Naive thymus-derived CD4-positive, alpha-beta T cell (primary cell): ENCODE measurements at regions not wholly inside any gene's neighbourhood (a gene's known extent, or its start where the extent isn't known, plus 50 kb on each side); places are given as distances from the start of the nearest gene placed in this dataset.

Experiments
- ATAC-seq: fragments of 150-1000 bp; cut with Tn5 transposase; 2 replicates; pipeline ENCODE4 v1.10.0; 2021; ENCODE audit warnings: mild to moderate bottlenecking, moderate library complexity
- CTCF ChIA-PET: fragments of 350-600 bp; sonication (Branson Sonifier 250); formaldehyde crosslinking; loops from one replicate; lab custom pipeline; 2021; ENCODE audit warnings: antibody characterized with exemption; lab: Charles Lee
- POLR2A ChIA-PET: fragments of 350-600 bp; sonication (Branson Sonifier 250); formaldehyde crosslinking; loops from one replicate; lab custom pipeline; 2021; ENCODE audit warnings: antibody characterized with exemption, inconsistent platforms; lab: Charles Lee
- DNase-seq, 9 donors: peaks; one replicate each; pipeline versions ENCODE4 v3.0.0 to v3.0.0-alpha.2; 2020 to 2022; ENCODE audit warnings: mixed read lengths in 1 of 9
- H3K27ac ChIP-seq: one replicate; pipeline ENCODE4 v1.7.0; 2013; ENCODE audit warnings: mild to moderate bottlenecking, low read depth, low read length, moderate library complexity
- H3K27me3 ChIP-seq, 2 donors: one replicate each; pipeline ENCODE4 v1.7.0; 2013; ENCODE audit warnings: low read length in 2 of 2, mild to moderate bottlenecking in 2 of 2, moderate library complexity in 2 of 2; ENCODE audit not compliant: control insufficient read depth in 2 of 2, insufficient read depth in 2 of 2
- H3K36me3 ChIP-seq, 3 experiments: 1 replicate in 2 of 3; 2 replicates in 1 of 3; pipeline ENCODE4 v1.7.0; 2013; ENCODE audit warnings: low read length in 3 of 3, mild to moderate bottlenecking in 3 of 3, moderate library complexity in 1 of 3; ENCODE audit not compliant: insufficient read depth in 3 of 3, control insufficient read depth in 2 of 3
- H3K4me1 ChIP-seq, 2 donors: one replicate each; pipeline ENCODE4 v1.7.0; 2013; ENCODE audit warnings: low read length in 2 of 2, mild to moderate bottlenecking in 2 of 2, moderate library complexity in 1 of 2; ENCODE audit not compliant: control insufficient read depth in 2 of 2, insufficient read depth in 2 of 2
- H3K4me3 ChIP-seq: 2 replicates; pipeline ENCODE4 v1.7.0; 2013; ENCODE audit warnings: mild to moderate bottlenecking, low read length
- H3K9me3 ChIP-seq, 3 experiments: 1 replicate in 2 of 3; 2 replicates in 1 of 3; pipeline ENCODE4 v1.7.0; 2013; ENCODE audit warnings: low read length in 3 of 3; ENCODE audit not compliant: control insufficient read depth in 2 of 3
- H3K27ac Mint-ChIP-seq, 9 donors: one replicate each; pipeline ENCODE4 v1.8.0; 2020 to 2022; ENCODE audit warnings: mixed read lengths in 9 of 9, mild to moderate bottlenecking in 8 of 9, moderate library complexity in 5 of 9, inconsistent platforms in 2 of 9
- H3K27me3 Mint-ChIP-seq, 5 donors: one replicate each; pipeline ENCODE4 v1.8.0; 2021 to 2022; ENCODE audit warnings: mixed read lengths in 5 of 5, mild to moderate bottlenecking in 1 of 5
- H3K36me3 Mint-ChIP-seq, 5 donors: one replicate each; pipeline ENCODE4 v1.8.0; 2020 to 2022; ENCODE audit warnings: mixed read lengths in 5 of 5, mild to moderate bottlenecking in 3 of 5, inconsistent platforms in 1 of 5
- H3K4me1 Mint-ChIP-seq, 7 donors: one replicate each; pipeline ENCODE4 v1.8.0; 2020 to 2022; ENCODE audit warnings: mixed read lengths in 7 of 7, mild to moderate bottlenecking in 3 of 7, inconsistent platforms in 1 of 7
- H3K4me3 Mint-ChIP-seq, 10 donors: one replicate each; pipeline ENCODE4 v1.8.0; 2020 to 2022; ENCODE audit warnings: mild to moderate bottlenecking in 10 of 10, mixed read lengths in 10 of 10, moderate library complexity in 6 of 10, inconsistent platforms in 2 of 10
- H3K9me3 Mint-ChIP-seq, 11 donors: one replicate each; pipeline ENCODE4 v1.8.0; 2020 to 2022; ENCODE audit warnings: mixed read lengths in 11 of 11, mild to moderate bottlenecking in 4 of 11, inconsistent platforms in 1 of 11, moderate library complexity in 1 of 11
- intact Hi-C, 2 donors: fragments of 100-400 bp; cut with micrococcal nuclease; formaldehyde crosslinking; loops; one replicate each; pipeline ENCODE4 v1.15.1; 2023

DNA sequence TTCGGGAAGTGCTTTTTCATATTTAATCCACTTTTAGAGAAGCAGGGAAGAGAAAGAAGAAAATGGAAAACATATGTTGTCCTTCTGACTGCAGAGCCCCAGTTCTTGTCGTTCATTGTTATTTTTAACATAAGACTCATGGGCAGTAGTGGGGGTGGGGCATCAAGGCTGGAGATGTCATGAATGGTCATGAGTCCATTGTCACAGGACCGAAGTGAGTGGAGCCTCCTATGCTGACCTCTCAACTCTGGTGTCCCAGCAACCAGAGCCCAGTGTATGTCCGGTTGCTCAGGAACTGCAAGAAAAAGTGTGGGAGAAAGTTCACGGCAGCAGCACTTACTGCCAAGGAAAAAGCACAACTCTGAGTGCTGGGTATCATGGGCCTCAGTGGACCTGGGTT, 108.6 kb downstream of the BANF2 start:
- H3K4me1 Mint-ChIP-seq: peaks cover 0 to 4% (median 0%) of the 10 kb centered on the region in 7 donors
- no peaks in the 10 kb centered on the region for H3K4me1 ChIP-seq
- no peak overlapping the region for H3K4me3 ChIP-seq
- ATAC-seq (no peak), DNase-seq (no peak)
- ChIA-PET POLR2A (interaction anchor here (0.6 kb wide), 1 partner anchor 17 kb away, joined by 3 read pairs; no protein-coding TSS in a partner anchor), CTCF (no interaction called here)
- H3K36me3 Mint-ChIP-seq: no peaks in the 10 kb centered on the region
- no peak overlapping the region for H3K27ac ChIP-seq
- no peak overlapping the region for H3K27ac Mint-ChIP-seq
- no peaks in the 10 kb centered on the region for H3K9me3 ChIP-seq
- no peaks in the 10 kb centered on the region for H3K36me3 ChIP-seq
- peaks cover 0 to 11% (median 4%) of the 10 kb centered on the region in 5 donors for H3K27me3 Mint-ChIP-seq
- H3K4me3 Mint-ChIP-seq: no peak overlapping the region
- H3K27me3 ChIP-seq: no peaks in the 10 kb centered on the region
- intact Hi-C loops: no loop called here
- peaks cover 0 to 2% (median 0%) of the 10 kb centered on the region in 11 donors for H3K9me3 Mint-ChIP-seq

DNA sequence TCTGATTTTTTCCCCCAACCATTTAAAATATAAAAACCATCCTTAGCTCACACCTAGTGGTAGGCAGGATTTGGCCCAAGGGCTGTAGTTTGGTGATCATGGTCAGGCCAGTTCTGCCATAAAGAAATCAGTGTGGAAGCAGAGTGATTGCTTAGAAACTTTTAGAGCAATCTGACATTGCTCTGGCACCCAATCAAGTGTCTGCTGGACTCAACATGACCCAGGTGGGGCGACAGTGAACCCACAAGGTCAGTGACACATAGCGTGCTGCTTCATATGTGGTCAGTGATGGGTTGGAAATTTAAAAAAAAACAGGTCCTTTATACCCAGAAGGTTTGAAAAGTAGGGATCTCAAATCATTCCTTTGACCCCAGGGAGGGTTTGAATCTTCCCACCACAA, 107.9 kb downstream of the BANF2 start:
- ChIA-PET POLR2A (no interaction called here), CTCF (no interaction called here)
- no peak for DNase-seq
- Mint-ChIP-seq H3K4me1 (peaks cover 0 to 4% (median 0%) of the 10 kb centered on the region in 7 donors), H3K27ac (no peak overlapping the region), H3K9me3 (peaks cover 0 to 2% (median 0%) of the 10 kb centered on the region in 11 donors), H3K27me3 (peaks cover 0 to 11% (median 6%) of the 10 kb centered on the region in 5 donors), H3K36me3 (no peaks in the 10 kb centered on the region), H3K4me3 (no peak overlapping the region)
- intact Hi-C loops: no loop called here
- ATAC-seq: no peak
- Histone ChIP-seq H3K4me1 (no peaks in the 10 kb centered on the region), H3K27me3 (no peaks in the 10 kb centered on the region), H3K36me3 (no peaks in the 10 kb centered on the region), H3K4me3 (no peak overlapping the region), H3K9me3 (no peaks in the 10 kb centered on the region), H3K27ac (no peak overlapping the region)

DNA sequence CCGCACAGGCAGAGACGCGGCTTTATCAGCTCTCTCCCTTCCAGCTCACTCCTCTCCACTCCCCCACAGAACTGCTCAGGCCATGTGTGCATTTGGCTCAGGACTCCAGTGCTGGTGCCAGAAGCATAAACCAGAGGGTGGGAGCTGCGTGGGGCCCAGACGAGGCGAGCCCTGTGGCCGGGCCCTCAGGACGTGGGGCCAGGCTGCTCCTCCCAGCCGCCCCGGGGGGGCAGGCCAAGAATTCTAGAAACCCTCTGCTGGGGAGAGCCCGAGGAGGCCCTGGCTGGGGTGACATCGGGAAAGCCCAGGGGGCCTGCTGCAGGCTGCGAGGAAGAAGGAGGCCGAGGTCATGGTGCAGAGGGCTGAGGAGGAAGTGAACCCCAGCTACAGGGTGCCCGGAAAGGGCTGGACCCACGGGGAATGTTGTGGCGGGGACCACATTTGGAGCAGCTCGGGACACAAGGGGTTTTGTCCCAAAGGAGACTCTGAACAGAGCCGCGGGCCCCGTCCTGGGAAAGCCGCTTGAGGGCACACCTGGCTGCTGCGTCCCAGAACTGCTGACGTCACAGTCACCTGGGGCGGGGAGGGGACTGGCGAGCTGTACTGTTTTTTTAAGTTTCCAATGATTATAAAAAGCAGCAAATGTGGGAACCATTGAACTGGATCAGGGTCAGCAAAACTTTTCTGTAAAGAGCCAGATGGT, 107.1 kb downstream of the BANF2 start:
- DNase-seq (no peak), ATAC-seq (no peak)
- no peak overlapping the region for H3K4me3 Mint-ChIP-seq
- Histone ChIP-seq H3K4me3 (no peak overlapping the region), H3K27ac (no peak overlapping the region), H3K4me1 (no peaks in the 10 kb centered on the region), H3K36me3 (no peaks in the 10 kb centered on the region), H3K9me3 (no peaks in the 10 kb centered on the region), H3K27me3 (no peaks in the 10 kb centered on the region)
- H3K27me3 Mint-ChIP-seq: peaks cover 0 to 11% (median 6%) of the 10 kb centered on the region in 5 donors
- ChIA-PET CTCF (no interaction called here), POLR2A (no interaction called here)
- intact Hi-C loops: no loop called here
- peaks cover 0 to 4% (median 0%) of the 10 kb centered on the region in 7 donors for H3K4me1 Mint-ChIP-seq
- no peaks in the 10 kb centered on the region for H3K36me3 Mint-ChIP-seq
- H3K27ac Mint-ChIP-seq: no peak overlapping the region
- H3K9me3 Mint-ChIP-seq: peaks cover 0 to 2% (median 0%) of the 10 kb centered on the region in 11 donors

DNA sequence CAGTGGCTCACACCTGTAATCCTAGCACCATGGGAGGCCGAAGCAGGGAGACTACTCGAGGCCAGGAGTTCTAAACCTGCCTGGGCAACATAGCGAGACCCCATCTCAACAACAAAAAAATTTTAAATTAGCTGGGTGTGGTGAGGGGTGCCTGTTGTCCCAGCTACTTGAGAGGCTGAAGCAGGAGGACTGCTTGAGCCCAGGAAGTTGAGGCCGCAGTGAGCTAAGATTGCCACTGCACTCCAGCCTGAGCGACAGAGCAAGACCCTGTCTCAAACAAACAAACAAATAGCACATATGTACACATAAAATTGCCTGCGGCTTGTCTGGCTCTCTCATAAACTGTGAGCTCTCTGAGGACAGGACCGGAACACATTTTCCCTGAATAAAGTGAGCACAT, 106.3 kb downstream of the BANF2 start:
- H3K36me3 Mint-ChIP-seq: no peaks in the 10 kb centered on the region
- H3K9me3 ChIP-seq: no peaks in the 10 kb centered on the region
- H3K27ac ChIP-seq: no peak overlapping the region
- ChIA-PET POLR2A (no interaction called here), CTCF (no interaction called here)
- H3K4me3 Mint-ChIP-seq: no peak overlapping the region
- ATAC-seq (no peak), DNase-seq (no peak)
- no peak overlapping the region for H3K4me3 ChIP-seq
- no peaks in the 10 kb centered on the region for H3K4me1 ChIP-seq
- peaks cover 0 to 11% (median 6%) of the 10 kb centered on the region in 5 donors for H3K27me3 Mint-ChIP-seq
- H3K36me3 ChIP-seq: no peaks in the 10 kb centered on the region
- intact Hi-C loops: no loop called here
- H3K4me1 Mint-ChIP-seq: peaks cover 0 to 4% (median 0%) of the 10 kb centered on the region in 7 donors
- peaks cover 0 to 2% (median 0%) of the 10 kb centered on the region in 11 donors for H3K9me3 Mint-ChIP-seq
- no peaks in the 10 kb centered on the region for H3K27me3 ChIP-seq
- H3K27ac Mint-ChIP-seq: no peak overlapping the region

DNA sequence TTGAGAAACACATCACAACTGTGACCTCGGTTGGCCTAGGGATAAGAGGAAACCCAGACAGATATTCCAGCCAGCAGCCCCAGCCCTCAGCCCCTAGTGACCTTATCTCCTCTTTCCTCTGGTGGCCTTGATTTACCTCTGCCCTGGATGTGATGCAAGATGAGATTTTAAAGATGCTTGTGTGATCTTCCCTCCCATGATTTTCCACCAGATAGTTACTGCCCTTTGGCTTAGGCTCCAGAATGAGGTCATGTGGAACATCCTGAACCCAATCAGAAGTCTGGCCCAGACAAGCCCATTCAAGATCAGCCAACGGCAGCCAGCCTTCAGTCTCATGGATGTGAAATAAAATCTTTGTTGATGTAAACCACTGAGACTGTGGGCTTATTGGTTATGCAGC, 104.0 kb downstream of the BANF2 start:
- H3K9me3 ChIP-seq: no peaks in the 10 kb centered on the region
- H3K27me3 Mint-ChIP-seq: peaks cover 10 to 27% (median 24%) of the 10 kb centered on the region in 5 donors
- H3K4me1 ChIP-seq: no peaks in the 10 kb centered on the region
- H3K27me3 ChIP-seq: no peaks in the 10 kb centered on the region
- H3K9me3 Mint-ChIP-seq: peaks cover 0 to 12% (median 5%) of the 10 kb centered on the region in 11 donors
- intact Hi-C loops: no loop called here
- no peak overlapping the region for H3K27ac ChIP-seq
- ChIA-PET CTCF (no interaction called here), POLR2A (no interaction called here)
- no peak overlapping the region for H3K27ac Mint-ChIP-seq
- H3K4me1 Mint-ChIP-seq: peaks cover 0 to 4% (median 0%) of the 10 kb centered on the region in 7 donors
- H3K36me3 ChIP-seq: no peaks in the 10 kb centered on the region
- ATAC-seq: no peak
- DNase-seq: no peak
- H3K4me3 Mint-ChIP-seq: no peak overlapping the region
- no peak overlapping the region for H3K4me3 ChIP-seq
- peaks cover 0 to 5% (median 0%) of the 10 kb centered on the region in 5 donors for H3K36me3 Mint-ChIP-seq

DNA sequence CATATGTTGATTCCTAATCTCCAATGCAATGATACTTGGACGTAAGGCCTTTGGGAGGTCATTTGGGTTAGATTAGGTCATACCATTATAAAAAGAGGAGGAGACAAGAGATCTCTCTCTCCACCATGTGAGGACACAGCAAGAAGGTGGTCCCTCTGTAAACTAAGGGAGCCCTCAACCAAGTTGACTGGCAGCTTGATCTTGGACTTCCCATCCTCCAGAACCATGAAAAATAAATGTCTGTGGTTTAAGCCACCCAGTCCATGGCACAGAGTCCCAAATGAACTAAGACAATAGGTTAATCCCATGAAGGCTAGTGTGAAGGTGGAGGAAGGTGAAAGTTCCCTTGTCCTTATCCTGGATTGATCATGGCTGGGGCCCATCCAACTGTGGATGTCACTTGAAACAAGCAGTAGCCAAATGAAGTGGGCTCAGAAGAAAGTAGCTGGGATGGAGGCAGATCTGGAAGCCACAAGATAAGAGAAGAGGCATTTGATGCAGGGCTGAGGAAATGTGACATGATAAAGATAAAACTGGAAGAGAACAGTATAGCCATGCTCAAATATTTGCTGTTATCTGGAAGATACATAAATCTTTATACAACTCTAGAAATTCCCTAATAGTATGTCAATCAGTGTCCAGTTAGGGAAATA, 99.9 kb downstream of the BANF2 start:
- peaks cover 0 to 6% (median 0%) of the 10 kb centered on the region in 5 donors for H3K36me3 Mint-ChIP-seq
- ATAC-seq: no peak
- ChIA-PET POLR2A (no interaction called here), CTCF (no interaction called here)
- H3K4me3 Mint-ChIP-seq: no peak overlapping the region
- peaks cover 0 to 14% (median 5%) of the 10 kb centered on the region in 11 donors for H3K9me3 Mint-ChIP-seq
- no peak for DNase-seq
- H3K27ac Mint-ChIP-seq: no peak overlapping the region
- intact Hi-C loops: no loop called here
- no peaks in the 10 kb centered on the region for H3K4me1 ChIP-seq
- no peak overlapping the region for H3K27ac ChIP-seq
- no peaks in the 10 kb centered on the region for H3K9me3 ChIP-seq
- no peaks in the 10 kb centered on the region for H3K27me3 ChIP-seq
- H3K36me3 ChIP-seq: no peaks in the 10 kb centered on the region
- H3K27me3 Mint-ChIP-seq: peaks cover 10 to 46% (median 36%) of the 10 kb centered on the region in 5 donors
- no peak overlapping the region for H3K4me3 ChIP-seq
- H3K4me1 Mint-ChIP-seq: peaks cover 0 to 7% (median 0%) of the 10 kb centered on the region in 7 donors
